ENCODE measurements at regions not wholly inside any gene's neighbourhood (a gene's known extent, or its start where the extent isn't known, plus 50 kb on each side); places are given as distances from the start of the nearest gene placed in this dataset.

- Histone ChIP-seq H3K27ac (ENCODE audit: low read depth, low read length) (no peak overlapping the region), H3K4me1 (ENCODE audit: control insufficient read depth, insufficient read depth, low read length) (no peaks in the 10 kb centered on the region), H3K27me3 (ENCODE audit: control insufficient read depth, insufficient read depth, low read length) (no peaks in the 10 kb centered on the region), H3K4me3 (ENCODE audit: low read depth, low read length) (no peak overlapping the region), H3K36me3 (ENCODE audit: control insufficient read depth, insufficient read depth, low read length) (no peaks in the 10 kb centered on the region), H3K9me3 (ENCODE audit: control insufficient read depth, insufficient read depth, low read length) (peaks cover 3% of the 10 kb centered on the region)
- peak in 1 of 6 donors; percentile 6 for DNase-seq (ENCODE audit: low read depth in 4 of 6, low spot score in 6 of 6)
These were observed 124.9 kb upstream of the CSNK1A1L start for GRCh38 chr13:37230346-37230745.

- DNase-seq (ENCODE audit: low read depth in 4 of 6, low spot score in 6 of 6), result no peak
- WGBS (ENCODE audit: insufficient coverage), result 0% methylated on average over 1 of the region's 1 CpG
- no peaks in the 10 kb centered on the region for H3K4me1 ChIP-seq (ENCODE audit: control insufficient read depth, insufficient read depth, low read length)
- H3K4me3 ChIP-seq (ENCODE audit: low read depth, low read length), result no peak overlapping the region
- peaks cover 3% of the 10 kb centered on the region for H3K9me3 ChIP-seq (ENCODE audit: control insufficient read depth, insufficient read depth, low read length)
- H3K36me3 ChIP-seq (ENCODE audit: control insufficient read depth, insufficient read depth, low read length), result no peaks in the 10 kb centered on the region
- no peaks in the 10 kb centered on the region for H3K27me3 ChIP-seq (ENCODE audit: control insufficient read depth, insufficient read depth, low read length)
- no peak overlapping the region for H3K27ac ChIP-seq (ENCODE audit: low read depth, low read length)
These were observed 124.5 kb upstream of the CSNK1A1L start for GRCh38 chr13:37229931-37230330.

- Histone ChIP-seq H3K4me1 (ENCODE audit: control insufficient read depth, insufficient read depth, low read length) (no peaks in the 10 kb centered on the region), H3K27me3 (ENCODE audit: control insufficient read depth, insufficient read depth, low read length) (no peaks in the 10 kb centered on the region), H3K4me3 (ENCODE audit: low read depth, low read length) (no peak overlapping the region), H3K36me3 (ENCODE audit: control insufficient read depth, insufficient read depth, low read length) (no peaks in the 10 kb centered on the region), H3K27ac (ENCODE audit: low read depth, low read length) (no peak overlapping the region), H3K9me3 (ENCODE audit: control insufficient read depth, insufficient read depth, low read length) (no peaks in the 10 kb centered on the region)
- no peak for DNase-seq (ENCODE audit: low read depth in 4 of 6, low spot score in 6 of 6)
- no CpG with 5 or more reads among the region's 4 CpGs for whole genome bisulfite sequencing (ENCODE audit: insufficient coverage)
These were observed 121.5 kb upstream of the CSNK1A1L start for GRCh38 chr13:37226971-37227370.

- no peak for DNase-seq (ENCODE audit: low read depth in 4 of 6, low spot score in 6 of 6)
- Histone ChIP-seq H3K9me3 (ENCODE audit: control insufficient read depth, insufficient read depth, low read length) (no peaks in the 10 kb centered on the region), H3K27ac (ENCODE audit: low read depth, low read length) (no peak overlapping the region), H3K4me1 (ENCODE audit: control insufficient read depth, insufficient read depth, low read length) (no peaks in the 10 kb centered on the region), H3K36me3 (ENCODE audit: control insufficient read depth, insufficient read depth, low read length) (no peaks in the 10 kb centered on the region), H3K4me3 (ENCODE audit: low read depth, low read length) (no peak overlapping the region), H3K27me3 (ENCODE audit: control insufficient read depth, insufficient read depth, low read length) (no peaks in the 10 kb centered on the region)
- 88% methylated on average over 1 of the region's 1 CpG for WGBS (ENCODE audit: insufficient coverage)
These were observed 120.1 kb upstream of the CSNK1A1L start for GRCh38 chr13:37225414-37226070.

- H3K4me1 ChIP-seq (ENCODE audit: control insufficient read depth, insufficient read depth, low read length), result no peaks in the 10 kb centered on the region
- DNase-seq (ENCODE audit: low read depth in 4 of 6, low spot score in 6 of 6), result no peak
- H3K27me3 ChIP-seq (ENCODE audit: control insufficient read depth, insufficient read depth, low read length), result no peaks in the 10 kb centered on the region
- no peaks in the 10 kb centered on the region for H3K9me3 ChIP-seq (ENCODE audit: control insufficient read depth, insufficient read depth, low read length)
- no peak overlapping the region for H3K27ac ChIP-seq (ENCODE audit: low read depth, low read length)
- no CpG with 5 or more reads among the region's 1 CpG for WGBS (ENCODE audit: insufficient coverage)
- H3K36me3 ChIP-seq (ENCODE audit: control insufficient read depth, insufficient read depth, low read length), result no peaks in the 10 kb centered on the region
- no peak overlapping the region for H3K4me3 ChIP-seq (ENCODE audit: low read depth, low read length)
These were observed 110.9 kb upstream of the CSNK1A1L start for GRCh38 chr13:37216331-37216730.

- DNase-seq (ENCODE audit: low read depth in 4 of 6, low spot score in 6 of 6), result no peak
- no peaks in the 10 kb centered on the region for H3K36me3 ChIP-seq (ENCODE audit: control insufficient read depth, insufficient read depth, low read length)
- WGBS (ENCODE audit: insufficient coverage), result no CpG with 5 or more reads among the region's 2 CpGs
- no peak overlapping the region for H3K4me3 ChIP-seq (ENCODE audit: low read depth, low read length)
- no peak overlapping the region for H3K27ac ChIP-seq (ENCODE audit: low read depth, low read length)
- no peaks in the 10 kb centered on the region for H3K9me3 ChIP-seq (ENCODE audit: control insufficient read depth, insufficient read depth, low read length)
- H3K27me3 ChIP-seq (ENCODE audit: control insufficient read depth, insufficient read depth, low read length), result no peaks in the 10 kb centered on the region
- H3K4me1 ChIP-seq (ENCODE audit: control insufficient read depth, insufficient read depth, low read length), result no peaks in the 10 kb centered on the region
These were observed 107.4 kb upstream of the CSNK1A1L start for GRCh38 chr13:37212826-37213225.

GRCh38 chr13:37211487-37211886, 106.0 kb upstream of the CSNK1A1L start:
- H3K4me1 ChIP-seq (ENCODE audit: control insufficient read depth, insufficient read depth, low read length), result no peaks in the 10 kb centered on the region
- no peaks in the 10 kb centered on the region for H3K27me3 ChIP-seq (ENCODE audit: control insufficient read depth, insufficient read depth, low read length)
- no peaks in the 10 kb centered on the region for H3K36me3 ChIP-seq (ENCODE audit: control insufficient read depth, insufficient read depth, low read length)
- no peaks in the 10 kb centered on the region for H3K9me3 ChIP-seq (ENCODE audit: control insufficient read depth, insufficient read depth, low read length)
- H3K4me3 ChIP-seq (ENCODE audit: low read depth, low read length), result no peak overlapping the region
- WGBS (ENCODE audit: insufficient coverage), result no CpG with 5 or more reads among the region's 7 CpGs
- DNase-seq (ENCODE audit: low read depth in 4 of 6, low spot score in 6 of 6), result no peak
- no peak overlapping the region for H3K27ac ChIP-seq (ENCODE audit: low read depth, low read length)

GRCh38 chr13:37209621-37210580, 104.4 kb upstream of the CSNK1A1L start:
- H3K27ac ChIP-seq (ENCODE audit: low read depth, low read length), result no peak overlapping the region
- no peaks in the 10 kb centered on the region for H3K9me3 ChIP-seq (ENCODE audit: control insufficient read depth, insufficient read depth, low read length)
- no peak overlapping the region for H3K4me3 ChIP-seq (ENCODE audit: low read depth, low read length)
- H3K4me1 ChIP-seq (ENCODE audit: control insufficient read depth, insufficient read depth, low read length), result no peaks in the 10 kb centered on the region
- H3K27me3 ChIP-seq (ENCODE audit: control insufficient read depth, insufficient read depth, low read length), result no peaks in the 10 kb centered on the region
- 80% methylated on average over 1 of the region's 4 CpGs for WGBS (ENCODE audit: insufficient coverage)
- H3K36me3 ChIP-seq (ENCODE audit: control insufficient read depth, insufficient read depth, low read length), result no peaks in the 10 kb centered on the region
- DNase-seq (ENCODE audit: low read depth in 4 of 6, low spot score in 6 of 6), result no peak

GRCh38 chr13:37207691-37208451, 102.4 kb upstream of the CSNK1A1L start:
- no peaks in the 10 kb centered on the region for H3K27me3 ChIP-seq (ENCODE audit: control insufficient read depth, insufficient read depth, low read length)
- H3K4me3 ChIP-seq (ENCODE audit: low read depth, low read length), result no peak overlapping the region
- no peaks in the 10 kb centered on the region for H3K36me3 ChIP-seq (ENCODE audit: control insufficient read depth, insufficient read depth, low read length)
- H3K9me3 ChIP-seq (ENCODE audit: control insufficient read depth, insufficient read depth, low read length), result no peaks in the 10 kb centered on the region
- H3K4me1 ChIP-seq (ENCODE audit: control insufficient read depth, insufficient read depth, low read length), result no peaks in the 10 kb centered on the region
- 40% methylated on average over 1 of the region's 4 CpGs for WGBS (ENCODE audit: insufficient coverage)
- no peak overlapping the region for H3K27ac ChIP-seq (ENCODE audit: low read depth, low read length)
- DNase-seq (ENCODE audit: low read depth in 4 of 6, low spot score in 6 of 6), result no peak

Measured in spinal cord (tissue), 9 donors.